CD4-positive, alpha-beta T cell treated with Interleukin-1 beta for 1 hour (primary cell): ENCODE measurements at regions not wholly inside any gene's neighbourhood (a gene's known extent, or its start where the extent isn't known, plus 50 kb on each side); places are given as distances from the start of the nearest gene placed in this dataset.
"Not testable (repeated sequence)": the region's sequence is repeated elsewhere in the genome, so short reads cannot be mapped to it uniquely, and the experiment has no call there.

Experiments
- DNase-seq, 2 donors: peaks; one replicate each; pipeline ENCODE4 v3.0.0-alpha.2; 2020 to 2022

GRCh38 chr7:20839196-20839735, 52.6 kb upstream of the SP8 start:
- DNase-seq: no peak

DNA sequence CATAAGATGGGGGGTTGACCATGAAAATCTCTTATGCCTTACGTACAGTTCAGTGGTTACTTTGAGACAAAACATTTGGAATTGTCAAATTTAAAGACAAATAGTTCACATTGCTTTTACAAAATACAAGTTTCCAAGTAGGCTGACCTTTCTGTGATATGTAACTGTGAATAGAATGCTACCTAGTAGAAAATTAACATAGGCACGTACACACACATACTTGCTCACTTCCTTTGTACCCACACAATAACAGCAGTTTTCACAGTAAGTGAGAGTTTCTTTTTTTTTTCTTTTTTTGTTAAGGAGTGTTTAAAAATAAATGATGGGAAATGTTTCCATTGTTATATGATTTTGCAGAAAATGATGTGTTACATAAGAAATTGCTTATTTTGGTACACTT, 53.3 kb upstream of the SP8 start:
- no peak for DNase-seq

- no peak for DNase-seq
Measured at GRCh38 chr7:20846791-20847190, 60.1 kb upstream of the SP8 start.

DNA sequence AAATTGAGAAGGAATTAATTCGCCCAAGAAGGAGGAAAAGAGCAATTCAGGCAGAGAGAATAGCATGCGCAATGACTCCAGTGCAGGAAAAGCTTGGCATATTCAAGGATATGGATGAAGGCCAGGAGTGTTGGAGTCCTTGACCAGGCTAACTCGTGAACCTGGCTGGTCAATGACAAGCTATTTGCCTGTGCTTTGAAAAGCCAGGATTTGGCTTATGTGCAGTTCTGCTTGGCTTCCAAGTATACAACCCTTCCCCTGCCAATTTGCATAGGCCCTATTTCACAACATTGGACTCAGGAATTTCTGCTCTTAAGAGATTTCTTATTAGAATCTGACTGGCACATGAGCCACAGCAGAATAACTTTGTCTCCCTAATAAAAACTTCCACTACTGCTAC, 72.3 kb upstream of the SP8 start:
- DNase-seq: no peak

DNA sequence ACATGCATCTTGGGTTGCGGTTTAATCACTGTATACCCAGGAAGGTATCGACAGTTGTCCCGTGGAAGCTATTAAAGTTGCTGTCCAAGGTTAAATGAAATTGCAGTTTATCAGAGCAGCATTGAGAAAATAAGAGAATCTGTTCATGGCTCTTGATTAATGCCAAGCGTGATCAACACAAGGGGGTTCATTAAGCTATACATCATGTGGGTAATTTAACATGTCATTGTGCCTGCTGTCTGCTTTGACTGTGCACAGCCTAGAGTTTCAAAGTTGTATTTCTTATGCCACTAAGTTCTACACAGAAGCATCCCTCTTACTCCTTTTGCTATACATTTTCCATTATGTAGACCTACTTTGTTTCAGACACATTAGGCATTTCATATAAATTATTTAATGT, 74.8 kb upstream of the SP8 start:
- DNase-seq: no peak

GRCh38 chr7:20862554-20862953, 75.9 kb upstream of the SP8 start:
- DNase-seq: no peak

- DNase-seq: no peak
Measured at GRCh38 chr7:20864221-20864620, 77.5 kb upstream of the SP8 start.

- DNase-seq: no peak
Measured at GRCh38 chr7:20865684-20866083, 79.0 kb upstream of the SP8 start.

- no peak for DNase-seq
Measured at GRCh38 chr7:20870977-20871376, 84.3 kb upstream of the SP8 start.

DNA sequence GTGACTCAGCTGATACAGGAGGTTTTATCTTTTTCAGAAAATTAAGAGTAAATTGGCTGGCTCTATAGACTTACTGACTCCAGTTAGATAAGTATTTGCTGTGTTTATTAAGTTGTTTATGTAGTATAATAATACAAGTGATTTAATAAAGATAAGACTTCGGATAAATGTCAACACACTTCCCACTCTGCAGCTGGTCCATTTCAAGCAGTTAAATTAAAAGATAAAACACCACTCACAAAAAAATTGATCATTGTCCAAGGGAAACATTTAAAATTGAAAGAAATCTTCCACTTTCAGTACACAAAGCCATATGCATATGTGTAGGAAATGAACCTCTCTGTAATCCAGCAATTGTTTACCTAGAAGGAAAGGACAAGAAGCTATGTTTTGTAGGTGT, 106.1 kb upstream of the SP8 start:
- no peak for DNase-seq

GRCh38 chr7:20894806-20895205, 108.1 kb upstream of the SP8 start:
- no peak for DNase-seq

GRCh38 chr7:20895563-20895962, 108.9 kb upstream of the SP8 start:
- no peak for DNase-seq

DNA sequence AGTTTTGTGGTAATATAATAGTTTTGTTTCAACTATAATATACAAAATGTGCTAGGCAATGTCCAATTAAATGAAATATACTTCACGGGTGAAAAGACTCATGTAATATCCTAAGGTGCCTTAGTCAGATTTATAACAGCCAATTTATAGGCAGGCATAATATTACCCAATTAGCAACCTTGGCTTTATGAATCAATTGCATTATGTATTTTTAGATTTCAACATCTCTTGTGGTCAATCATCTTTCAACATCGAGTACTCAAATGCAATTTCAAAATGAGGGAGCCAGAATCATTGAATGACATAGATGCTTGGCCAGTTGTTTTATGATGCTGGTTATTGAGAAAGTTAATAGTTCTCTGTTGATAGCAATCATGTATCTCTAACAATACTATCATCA, 110.3 kb upstream of the SP8 start:
- no peak for DNase-seq

GRCh38 chr7:20906801-20907453, 120.2 kb upstream of the SP8 start:
- DNase-seq: no peak

- no peak for DNase-seq
Measured at GRCh38 chr7:20911081-20911480, 124.4 kb upstream of the SP8 start.

DNA sequence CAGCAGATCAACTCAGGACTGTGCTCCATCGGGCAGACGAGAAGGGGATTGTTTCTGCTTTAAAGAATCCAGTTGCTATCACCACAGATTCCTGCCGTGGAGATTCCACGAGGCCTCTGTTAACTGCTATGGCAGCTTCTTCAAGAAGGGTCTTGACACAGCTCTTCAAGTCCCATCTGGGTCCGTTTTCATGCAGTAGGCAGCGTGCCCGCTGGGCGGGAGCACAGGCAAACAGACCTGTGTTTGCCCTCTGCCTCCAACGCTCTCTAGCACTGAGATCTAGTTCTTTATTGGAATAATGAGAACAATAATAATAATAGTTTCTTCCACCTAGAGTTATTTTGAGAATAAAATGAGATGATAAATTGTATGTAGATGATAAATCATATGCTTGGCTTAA, 127.2 kb upstream of the SP8 start:
- no peak for DNase-seq

DNA sequence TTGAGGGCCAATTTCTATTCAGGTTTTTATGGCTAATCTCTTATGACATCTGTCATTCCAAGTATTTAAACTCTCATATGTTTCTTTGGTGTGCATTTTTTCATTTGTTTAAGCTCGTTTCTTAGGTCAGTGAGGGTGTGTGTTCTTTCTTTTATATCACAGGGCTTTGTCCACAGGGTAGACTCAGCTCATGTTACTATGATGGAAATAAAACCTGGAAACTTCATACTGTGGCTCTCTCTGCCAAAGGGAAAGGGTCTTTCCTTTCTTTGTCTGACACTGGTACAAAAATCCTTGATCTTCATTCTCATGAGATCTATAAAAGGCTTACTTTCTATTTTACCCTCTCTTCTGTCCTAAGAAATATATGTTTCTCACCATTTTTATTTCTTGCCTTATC, 129.6 kb upstream of the SP8 start:
- no peak for DNase-seq

DNA sequence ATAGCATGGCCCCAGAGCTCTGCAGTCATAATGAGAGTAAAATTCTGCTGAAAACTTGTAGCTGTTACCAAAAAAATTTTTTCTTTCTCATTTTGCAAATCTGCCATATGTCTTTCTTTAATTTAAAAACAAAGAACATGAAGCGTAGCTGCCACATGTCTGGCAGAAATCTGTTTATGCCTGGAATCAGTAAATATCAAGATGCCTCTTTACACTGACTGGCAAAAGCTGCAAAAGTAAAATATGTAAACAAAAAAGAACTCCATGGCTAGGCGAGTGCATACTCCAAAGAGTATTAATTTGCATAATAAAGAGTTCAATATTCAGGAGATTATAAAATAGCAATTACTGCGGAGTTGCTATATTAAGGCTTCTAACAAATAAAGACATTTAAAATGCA, 130.9 kb upstream of the SP8 start:
- no peak for DNase-seq

DNA sequence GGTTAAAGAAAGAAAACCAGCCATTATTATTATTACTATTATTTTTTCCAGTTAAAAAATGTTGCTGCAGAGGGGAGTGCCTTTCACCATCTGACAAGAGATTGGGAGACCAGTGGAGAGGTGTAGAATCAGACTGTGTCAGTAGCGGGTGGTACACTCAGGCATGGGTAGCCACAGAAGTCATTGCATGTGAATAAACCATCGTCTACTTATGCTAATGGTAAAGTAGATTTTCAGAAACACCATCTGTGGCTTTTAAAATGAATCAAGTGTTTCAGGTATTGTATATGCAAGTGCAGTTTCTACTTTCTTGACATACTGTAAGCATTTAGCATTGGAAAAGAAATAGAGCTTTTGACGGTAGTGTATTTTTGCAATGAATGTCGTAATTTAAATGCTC, 131.5 kb upstream of the SP8 start:
- no peak for DNase-seq

GRCh38 chr7:20927178-20927577, 140.5 kb upstream of the SP8 start:
- not testable (repeated sequence) for DNase-seq

- no peak for DNase-seq
Measured at GRCh38 chr7:20927976-20928375, 141.3 kb upstream of the SP8 start.

DNA sequence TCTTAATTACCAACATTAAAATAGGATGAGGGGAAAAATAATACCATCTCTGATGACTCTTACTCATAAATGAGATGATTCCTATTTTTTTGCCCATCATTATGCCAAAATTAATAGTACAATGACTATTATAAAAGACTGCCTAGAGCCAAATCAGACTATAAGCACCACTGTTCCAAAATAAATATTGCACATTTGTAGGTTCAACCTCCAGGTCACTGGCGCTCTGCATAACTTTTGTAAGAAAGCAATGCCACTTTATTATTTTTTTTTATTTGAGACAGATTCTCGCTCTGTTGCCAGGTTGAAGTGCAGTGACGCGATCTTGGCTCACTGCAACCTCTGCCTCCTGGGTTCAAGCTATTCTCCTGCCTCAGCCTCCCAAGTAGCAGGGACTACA, 142.5 kb upstream of the SP8 start:
- no peak for DNase-seq

- no peak for DNase-seq
Measured at GRCh38 chr7:20931739-20932138, 145.1 kb upstream of the SP8 start.

DNA sequence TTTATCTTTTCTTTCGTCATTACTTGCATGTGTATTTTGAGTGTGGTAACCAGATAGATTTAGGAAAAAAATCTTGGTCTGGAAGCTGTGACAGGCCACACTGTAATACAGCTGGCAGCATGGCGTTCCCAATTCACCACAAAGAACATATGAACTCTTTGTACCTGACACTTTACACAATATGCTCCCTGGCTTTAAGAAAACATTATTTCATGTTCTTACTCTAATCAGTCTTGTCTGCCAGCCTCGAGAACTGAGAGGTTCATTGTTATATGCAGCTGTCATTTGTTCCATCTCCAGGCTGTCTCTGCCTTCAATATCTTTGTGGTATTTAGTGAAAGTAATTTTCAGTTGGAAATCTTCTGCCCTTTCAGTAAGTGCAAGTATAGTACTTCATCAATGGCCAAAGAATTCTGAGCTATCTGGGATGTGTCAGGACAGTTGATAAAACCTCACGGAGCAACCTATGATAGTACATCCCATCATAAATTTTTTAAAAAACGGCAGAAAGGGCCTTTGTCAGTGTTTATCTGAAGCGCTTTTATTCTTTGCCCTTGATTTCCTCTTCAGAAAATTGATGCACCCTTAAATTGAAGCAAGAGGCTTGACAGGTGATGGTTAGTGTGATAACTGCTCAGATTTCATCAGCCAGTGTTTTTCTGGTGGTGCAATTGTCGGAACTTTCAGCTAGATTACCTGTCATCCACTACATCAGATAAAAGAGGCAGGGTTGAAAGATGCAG, 146.3 kb upstream of the SP8 start:
- no peak for DNase-seq

DNA sequence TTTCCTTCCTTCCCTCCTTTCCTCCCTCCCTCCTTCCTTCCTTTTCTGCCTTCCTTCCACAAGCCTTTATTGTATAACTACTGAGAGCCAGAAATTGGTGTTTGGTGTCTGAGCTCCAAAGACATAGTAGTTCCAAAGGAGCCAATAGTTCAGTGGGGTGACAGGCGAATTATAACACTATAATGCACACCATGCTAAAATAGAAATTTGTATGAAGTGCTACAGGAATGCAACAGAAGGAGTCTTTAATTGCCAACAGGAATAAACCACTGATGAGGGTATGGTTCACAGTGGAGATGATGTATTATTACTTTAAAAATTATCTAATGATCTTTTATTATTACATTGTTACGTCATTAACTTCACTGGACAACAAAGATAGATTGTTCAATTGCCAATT, 158.8 kb upstream of the SP8 start:
- DNase-seq: no peak
